Endodermal cell (in vitro differentiated cells): ENCODE measurements at regions not wholly inside any gene's neighbourhood (a gene's known extent, or its start where the extent isn't known, plus 50 kb on each side); places are given as distances from the start of the nearest gene placed in this dataset.

Experiments
- DNase-seq: peaks from one replicate; pipeline ENCODE4 v3.0.0-alpha.2; 2017
- H3K27ac ChIP-seq: 2 replicates; pipeline ENCODE4 v1.5.1; 2013; ENCODE audit warnings: mild to moderate bottlenecking, low read depth, low read length, moderate library complexity
- H3K27me3 ChIP-seq: 2 replicates; pipeline ENCODE4 v1.6.1; 2013; ENCODE audit warnings: mild to moderate bottlenecking, low read length, moderate library complexity; ENCODE audit not compliant: insufficient read depth, control insufficient read depth, poor library complexity, severe bottlenecking
- H3K36me3 ChIP-seq: 2 replicates; pipeline ENCODE4 v1.7.0; 2013; ENCODE audit warnings: mild to moderate bottlenecking, low read length, moderate library complexity; ENCODE audit not compliant: control insufficient read depth, insufficient read depth
- H3K4me1 ChIP-seq: one replicate; pipeline ENCODE4 v1.7.0; 2013; ENCODE audit warnings: low read length; ENCODE audit not compliant: control insufficient read depth, insufficient read depth
- H3K4me3 ChIP-seq: 2 replicates; pipeline ENCODE4 v1.5.1; 2013; ENCODE audit warnings: mild to moderate bottlenecking, low read length, moderate library complexity
- H3K9ac ChIP-seq: 2 replicates; pipeline ENCODE4 v1.6.1; 2013; ENCODE audit warnings: mild to moderate bottlenecking, low read length, moderate library complexity; ENCODE audit not compliant: poor library complexity, severe bottlenecking; ENCODE audit errors: extremely low read depth
- H3K9me3 ChIP-seq: 2 replicates; pipeline ENCODE4 v1.6.1; 2013; ENCODE audit warnings: mild to moderate bottlenecking, low read length, moderate library complexity; ENCODE audit not compliant: control insufficient read depth
- H3K27ac Mint-ChIP-seq: 2 replicates; pipeline ENCODE4 v1.8.0; 2020; ENCODE audit warnings: mixed read lengths
- H3K27me3 Mint-ChIP-seq: 2 replicates; pipeline ENCODE4 v1.8.0; 2021; ENCODE audit warnings: mild to moderate bottlenecking, mixed read lengths; ENCODE audit not compliant: insufficient read depth
- H3K36me3 Mint-ChIP-seq: 2 replicates; pipeline ENCODE4 v1.8.0; 2020; ENCODE audit warnings: low read depth, mixed read lengths
- H3K4me1 Mint-ChIP-seq: 2 replicates; pipeline ENCODE4 v1.8.0; 2020; ENCODE audit warnings: mixed read lengths
- H3K4me3 Mint-ChIP-seq: 2 replicates; pipeline ENCODE4 v1.8.0; 2020; ENCODE audit warnings: mild to moderate bottlenecking, moderate library complexity, mixed read lengths
- H3K9me3 Mint-ChIP-seq: 2 replicates; pipeline ENCODE4 v1.8.0; 2020; ENCODE audit warnings: mild to moderate bottlenecking, mixed read lengths
- CTCF ChIP-seq: fragments of 200-600 bp; sonication (generic); conservative IDR thresholded peaks from 2 replicates; pipeline ENCODE4 v1.5.0; 2021; ENCODE audit warnings: antibody characterized with exemption, mild to moderate bottlenecking
- WGBS, 2 experiments: methylation state at CpG; one replicate each; pipeline versions ENCODE4 v1.1.5 to v1.1.7; 2013; ENCODE audit warnings: missing lambda C conversion rate in 2 of 2, mixed read lengths in 1 of 2; ENCODE audit not compliant: insufficient coverage in 1 of 2, insufficient read length in 1 of 2; 5-methylcytosine and 5-hydroxymethylcytosine counted together

GRCh38 chr11:112453601-112454577 lies 193.2 kb upstream of the PLET1 start:
- Mint-ChIP-seq H3K4me3 (no peak overlapping the region), H3K36me3 (no peaks in the 10 kb centered on the region), H3K9me3 (no peaks in the 10 kb centered on the region), H3K4me1 (no peaks in the 10 kb centered on the region), H3K27ac (no peak overlapping the region), H3K27me3 (no peaks in the 10 kb centered on the region)
- Histone ChIP-seq H3K9me3 (no peaks in the 10 kb centered on the region), H3K9ac (no peak overlapping the region), H3K4me3 (no peak overlapping the region), H3K27me3 (no peaks in the 10 kb centered on the region), H3K36me3 (no peaks in the 10 kb centered on the region), H3K27ac (no peak overlapping the region), H3K4me1 (no peaks in the 10 kb centered on the region)
- peak; percentile 90 for DNase-seq
- peak; percentile 73 for TF ChIP-seq CTCF
- 93 to 97% methylated on average over 2 of the region's 4 CpGs for WGBS, 2 experiments

GRCh38 chr11:112454841-112455240 lies 194.2 kb upstream of the PLET1 start:
- H3K27ac ChIP-seq = no peak overlapping the region
- H3K9me3 ChIP-seq = no peaks in the 10 kb centered on the region
- no peak overlapping the region for H3K4me3 ChIP-seq
- no peaks in the 10 kb centered on the region for H3K36me3 Mint-ChIP-seq
- no peaks in the 10 kb centered on the region for H3K4me1 ChIP-seq
- no peak for TF ChIP-seq CTCF
- no peak overlapping the region for H3K4me3 Mint-ChIP-seq
- H3K9ac ChIP-seq = no peak overlapping the region
- no peak overlapping the region for H3K27ac Mint-ChIP-seq
- WGBS, 2 experiments = 96 to 100% methylated on average over 4 of the region's 4 CpGs
- no peaks in the 10 kb centered on the region for H3K27me3 ChIP-seq
- DNase-seq = no peak
- no peaks in the 10 kb centered on the region for H3K27me3 Mint-ChIP-seq
- no peaks in the 10 kb centered on the region for H3K4me1 Mint-ChIP-seq
- H3K36me3 ChIP-seq = no peaks in the 10 kb centered on the region
- no peaks in the 10 kb centered on the region for H3K9me3 Mint-ChIP-seq

- H3K27ac ChIP-seq = no peak overlapping the region
- Mint-ChIP-seq H3K27me3 (no peaks in the 10 kb centered on the region), H3K36me3 (no peaks in the 10 kb centered on the region), H3K9me3 (no peaks in the 10 kb centered on the region), H3K4me3 (no peak overlapping the region), H3K27ac (no peak overlapping the region), H3K4me1 (no peaks in the 10 kb centered on the region)
- H3K4me3 ChIP-seq = no peak overlapping the region
- H3K36me3 ChIP-seq = no peaks in the 10 kb centered on the region
- H3K9ac ChIP-seq = no peak overlapping the region
- no peaks in the 10 kb centered on the region for H3K4me1 ChIP-seq
- no peaks in the 10 kb centered on the region for H3K9me3 ChIP-seq
- TF ChIP-seq CTCF = no peak
- no peaks in the 10 kb centered on the region for H3K27me3 ChIP-seq
- DNase-seq = no peak
- 89 to 100% methylated on average over 1 of the region's 1 CpG for WGBS, 2 experiments
Observed at GRCh38 chr11:112455791-112456190, 195.1 kb upstream of the PLET1 start.
